SH-SY5Y (cell line): ENCODE measurements at regions not wholly inside any gene's neighbourhood (a gene's known extent, or its start where the extent isn't known, plus 50 kb on each side); places are given as distances from the start of the nearest gene placed in this dataset.

Experiments used
- GATA2 ChIP-seq: IDR thresholded peaks from 2 replicates; pipeline ENCODE4 v1.6.1; 2011; ENCODE audit warnings: mild to moderate bottlenecking, low read depth, low read length
- GATA3 ChIP-seq: IDR thresholded peaks from 2 replicates; pipeline ENCODE4 v1.6.1; 2011; ENCODE audit warnings: low read depth, mild to moderate bottlenecking, low read length, moderate library complexity

- TF ChIP-seq GATA3: no peak
- TF ChIP-seq GATA2: no peak
Observed at GRCh38 chr2:8563814-8564474, 117.9 kb upstream of the ID2 start.
